NCI-H146 treated with DMSO at 0.1 percent for 48 hours (cell line): ENCODE measurements at regions not wholly inside any gene's neighbourhood (a gene's known extent, or its start where the extent isn't known, plus 50 kb on each side); places are given as distances from the start of the nearest gene placed in this dataset.

Source experiments
- DNase-seq: peaks from one replicate; lab custom pipeline; 2025; ENCODE audit not compliant: unreplicated experiment; lab: John Stamatoyannopoulos, UW

- no peak for DNase-seq
Measured at GRCh38 chr14:98949481-98950135, 322.4 kb downstream of the BCL11B start.

- no peak for DNase-seq
Measured at GRCh38 chr14:98950353-98950895, 321.6 kb downstream of the BCL11B start.

- DNase-seq: no peak
Measured at GRCh38 chr14:98951031-98951430, 321.0 kb downstream of the BCL11B start.

DNA sequence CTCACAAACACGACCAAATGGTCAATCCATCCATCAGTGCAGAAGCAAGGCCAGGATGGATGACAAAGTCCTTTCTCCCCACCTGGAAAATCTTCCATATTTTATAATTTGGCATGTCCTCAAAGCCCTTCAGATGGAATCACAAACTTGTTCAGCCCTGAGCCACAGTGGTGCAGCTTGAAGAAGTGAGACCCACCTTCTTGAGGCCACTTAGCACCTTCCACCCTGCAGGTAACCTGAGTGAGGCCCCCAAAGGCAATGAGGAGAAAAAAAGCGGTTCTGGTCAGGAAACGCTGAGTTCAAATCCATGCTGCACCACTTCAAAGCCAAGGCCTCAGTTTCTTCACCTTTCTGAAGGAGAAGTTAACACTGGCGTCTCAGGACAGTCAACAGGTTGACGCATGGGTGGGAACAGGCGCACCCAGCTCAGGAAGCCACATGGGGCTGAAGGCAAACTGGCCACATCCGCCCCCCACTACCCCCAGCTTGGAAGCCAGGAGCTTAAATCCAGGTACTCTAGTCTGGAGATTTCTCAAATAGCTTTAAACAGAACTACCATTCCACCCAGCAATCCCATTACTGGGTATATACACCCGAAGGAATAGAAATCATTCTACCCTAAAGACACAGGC, 320.4 kb downstream of the BCL11B start:
- DNase-seq: no peak

DNA sequence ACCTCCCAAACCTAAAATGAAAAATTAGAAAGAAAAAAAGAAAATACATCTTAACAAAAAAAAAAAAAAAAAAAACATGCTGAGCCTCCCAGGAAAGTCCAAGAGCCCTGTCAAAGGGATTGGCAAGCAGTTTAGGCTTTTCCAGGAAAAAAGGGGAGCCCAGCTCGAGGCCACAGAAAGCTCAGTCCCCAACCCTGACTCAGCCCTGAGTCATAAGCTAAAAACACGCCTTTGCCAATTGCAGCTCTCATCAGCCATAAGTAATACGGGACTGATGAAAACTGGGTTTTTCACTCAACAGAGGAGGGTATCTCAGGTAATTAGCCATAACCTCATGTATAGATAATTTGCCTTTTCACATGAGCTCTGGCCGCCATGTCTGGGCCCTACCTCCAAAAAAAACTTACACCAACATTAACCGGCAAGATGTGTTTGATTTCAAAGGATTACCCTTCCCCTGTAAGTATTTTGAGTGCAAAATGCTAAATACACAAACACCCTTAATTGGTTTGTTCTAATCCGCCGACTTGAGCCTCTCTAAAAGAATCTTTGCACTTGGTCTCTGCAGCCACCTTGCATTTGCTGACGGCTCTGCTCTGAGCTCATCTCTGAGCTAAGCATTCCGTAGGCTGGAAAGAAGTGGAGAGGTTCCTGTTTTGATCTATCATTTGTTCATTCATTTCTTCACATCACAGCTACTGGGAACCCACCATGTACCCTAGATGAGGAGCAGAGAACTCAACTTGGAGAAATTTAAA, 319.2 kb downstream of the BCL11B start:
- no peak for DNase-seq

- no peak for DNase-seq
Measured at GRCh38 chr14:98953551-98954348, 318.2 kb downstream of the BCL11B start.

- DNase-seq: no peak
Measured at GRCh38 chr14:98954349-98955000, 317.5 kb downstream of the BCL11B start.

- DNase-seq: no peak
Measured at GRCh38 chr14:98955036-98955740, 316.8 kb downstream of the BCL11B start.

DNA sequence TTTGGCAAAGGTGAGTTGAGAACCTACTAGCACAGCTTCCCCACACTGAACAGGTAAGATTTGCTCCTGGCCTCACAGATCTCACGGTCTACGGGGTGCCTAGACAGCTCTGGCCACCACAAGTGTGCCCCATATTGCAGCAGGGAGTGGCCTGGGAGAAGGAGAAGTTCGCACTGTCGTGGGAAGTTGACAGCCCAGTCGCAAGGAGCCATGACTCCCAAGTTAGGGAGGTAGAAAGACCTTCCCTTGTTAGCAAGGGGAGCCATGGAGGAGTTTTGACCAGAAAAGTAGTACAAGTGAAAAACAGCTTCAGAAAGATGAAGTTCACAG, 316.3 kb downstream of the BCL11B start:
- no peak for DNase-seq

GRCh38 chr14:98956181-98956580, 315.8 kb downstream of the BCL11B start:
- no peak for DNase-seq

- no peak for DNase-seq
Measured at GRCh38 chr14:98956661-98957060, 315.3 kb downstream of the BCL11B start.

DNA sequence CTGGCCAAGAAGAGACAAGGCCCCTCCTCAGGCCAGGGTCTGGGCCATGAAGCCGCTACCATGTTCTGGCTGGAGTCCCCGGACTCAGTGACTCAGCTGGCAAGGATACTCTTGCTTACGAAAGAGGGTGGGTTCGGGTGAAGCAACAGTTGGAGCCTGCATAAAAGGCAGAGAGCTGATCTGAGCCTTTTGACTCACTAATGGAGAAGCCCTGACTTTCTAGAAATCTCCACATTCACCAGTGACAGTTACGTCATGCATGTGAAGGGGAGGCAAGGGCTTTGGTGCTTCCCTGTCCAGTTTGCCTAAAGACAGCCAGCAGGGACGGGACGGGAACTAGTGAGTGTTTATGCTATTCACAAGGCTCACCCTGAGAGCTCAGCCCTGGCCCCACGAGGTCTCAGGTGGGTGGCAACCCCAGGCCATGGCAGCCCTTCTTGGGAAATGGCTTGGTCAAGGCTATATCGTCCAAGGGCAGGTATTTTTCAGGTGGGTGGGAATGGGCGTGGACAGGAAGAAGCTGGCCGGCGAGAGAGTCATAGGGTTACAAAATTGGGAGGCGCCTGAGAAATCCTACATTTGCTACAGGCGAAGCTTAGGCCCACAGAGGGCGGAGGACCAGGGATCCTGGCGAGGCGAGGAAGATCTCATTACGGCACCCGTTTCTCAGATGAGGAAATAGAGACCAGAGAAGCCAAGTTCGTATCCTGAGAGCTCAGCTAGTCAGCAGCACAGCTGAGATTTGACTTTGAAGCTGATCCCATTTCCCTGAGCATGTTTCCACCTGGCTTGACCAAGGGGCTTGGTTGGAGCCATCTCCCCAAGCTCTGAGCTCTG, 314.6 kb downstream of the BCL11B start:
- no peak for DNase-seq

- DNase-seq: no peak
Measured at GRCh38 chr14:98958048-98958631, 313.9 kb downstream of the BCL11B start.

GRCh38 chr14:98958632-98959031, 313.4 kb downstream of the BCL11B start:
- DNase-seq: no peak

- no peak for DNase-seq
Measured at GRCh38 chr14:98959410-98959809, 312.6 kb downstream of the BCL11B start.

- DNase-seq: no peak
Measured at GRCh38 chr14:98959958-98960616, 311.9 kb downstream of the BCL11B start.

GRCh38 chr14:98960617-98961013, 311.4 kb downstream of the BCL11B start:
- DNase-seq: no peak

DNA sequence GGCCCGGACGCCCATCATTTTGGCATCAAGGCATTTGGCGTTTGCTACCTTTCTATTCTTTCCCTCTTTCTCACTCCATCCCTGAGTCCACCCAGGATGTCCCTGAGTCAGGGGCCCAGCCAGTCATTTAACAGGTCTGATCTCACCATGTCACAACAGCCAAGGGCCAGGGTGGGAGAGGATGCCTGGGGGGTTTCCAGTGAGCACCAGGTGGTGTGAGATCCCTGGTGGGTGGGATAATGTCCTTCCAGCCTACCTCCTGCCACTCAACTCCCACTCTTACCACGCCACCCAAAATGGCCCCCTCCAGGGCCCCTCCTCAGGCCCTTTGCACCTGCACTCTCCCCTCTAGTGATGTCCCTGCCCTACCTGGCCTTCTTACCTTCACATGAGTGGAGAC, 310.8 kb downstream of the BCL11B start:
- DNase-seq: no peak
